ENCODE measurements at regions not wholly inside any gene's neighbourhood (a gene's known extent, or its start where the extent isn't known, plus 50 kb on each side); places are given as distances from the start of the nearest gene placed in this dataset.
A peak's percentile ranks its signal among the peaks of the same experiment; 100 is the strongest.

GRCh38 chr2:8448824-8449556, 232.9 kb upstream of the ID2 start:
- DNase-seq = no peak

DNA sequence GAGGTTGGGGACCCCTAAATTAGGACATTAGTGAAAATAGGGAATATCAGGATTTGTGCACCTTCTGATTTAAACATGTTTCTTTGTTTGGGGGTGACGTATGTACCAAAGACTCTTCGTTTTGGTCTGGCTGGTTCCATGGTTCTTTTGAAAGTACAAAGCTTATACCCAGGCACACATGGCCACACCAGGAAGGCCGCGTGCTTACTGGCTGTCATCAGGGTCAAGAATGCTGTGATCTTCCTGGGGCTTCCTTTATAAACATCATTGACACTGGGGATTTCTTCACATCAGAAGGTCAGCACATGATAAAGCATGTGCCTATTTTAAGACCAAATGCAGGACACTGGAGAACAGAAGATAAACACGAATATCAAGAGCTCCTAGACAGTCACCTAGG, 230.6 kb upstream of the ID2 start:
- no peak for DNase-seq

- no peak for DNase-seq
Measured at GRCh38 chr2:8452296-8452695, 229.6 kb upstream of the ID2 start.

GRCh38 chr2:8452979-8453903, 228.6 kb upstream of the ID2 start:
- no peak for DNase-seq

DNA sequence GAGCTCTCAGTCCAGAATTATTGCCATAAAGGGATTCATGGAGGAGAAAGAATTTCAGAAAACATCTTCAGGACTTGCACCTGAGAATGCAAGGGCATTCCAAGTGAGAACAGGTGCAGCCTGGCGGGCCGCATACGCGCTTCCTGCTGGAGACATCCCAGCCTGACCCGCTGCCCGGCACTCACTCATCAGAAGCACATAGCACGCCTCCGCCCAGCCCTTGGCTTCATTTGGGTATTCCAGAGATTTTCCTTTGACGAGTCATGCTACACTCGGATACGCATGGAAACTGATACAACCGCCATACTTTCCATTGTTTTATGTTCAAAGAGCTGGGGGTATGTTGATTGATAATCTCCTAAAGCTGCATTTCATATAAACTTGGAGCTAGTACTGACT, 228.0 kb upstream of the ID2 start:
- no peak for DNase-seq

- no peak for DNase-seq
Measured at GRCh38 chr2:8454797-8455196, 227.1 kb upstream of the ID2 start.

- no peak for DNase-seq
Measured at GRCh38 chr2:8455236-8456150, 226.4 kb upstream of the ID2 start.

DNA sequence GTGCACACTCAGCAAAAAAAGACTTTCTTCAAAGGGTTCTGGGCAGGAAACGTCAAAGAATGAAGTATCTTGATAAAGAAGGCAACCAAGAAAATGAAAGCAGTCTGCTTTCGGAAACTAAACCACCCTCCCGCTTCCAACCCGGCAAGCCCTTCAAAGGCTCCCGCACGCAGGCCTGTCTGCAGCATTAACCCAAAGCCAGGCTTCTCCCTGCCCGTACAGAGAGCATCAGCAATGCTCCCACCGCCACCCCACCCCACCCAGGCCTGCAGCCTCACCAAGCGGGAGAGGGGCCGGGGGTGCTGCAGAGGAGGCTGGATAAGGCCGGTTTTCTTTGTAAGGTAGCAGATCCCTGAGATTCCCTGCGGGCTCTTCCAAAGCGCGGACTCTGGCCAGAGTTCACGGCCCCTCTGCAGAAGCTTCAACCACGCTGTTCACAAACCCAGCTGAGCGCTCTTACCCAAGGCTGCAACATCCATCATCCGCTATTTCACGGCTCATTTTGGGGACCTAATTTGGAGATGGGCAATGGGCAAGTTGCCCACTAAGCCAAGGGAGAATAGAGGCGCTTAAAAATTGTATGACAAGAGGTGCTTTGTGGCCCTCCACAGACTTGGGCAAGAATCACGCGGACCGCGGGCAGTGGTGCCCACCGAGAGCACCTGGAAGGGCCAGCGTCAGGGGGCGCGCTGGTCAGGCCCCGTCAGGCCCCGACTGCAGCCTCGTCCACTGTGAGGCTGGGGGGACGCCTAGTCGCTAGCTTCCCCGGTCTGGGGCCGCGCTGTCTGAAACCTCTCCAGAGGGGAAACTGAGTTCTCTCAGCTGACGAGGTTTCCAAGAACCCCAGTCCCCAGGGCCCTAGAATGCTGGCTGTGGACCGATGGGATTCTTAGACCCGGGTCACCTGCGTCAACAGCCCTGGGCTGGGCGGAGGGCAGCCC, 225.4 kb upstream of the ID2 start:
- DNase-seq = peak; percentile 24 to 82 (median 37)

DNA sequence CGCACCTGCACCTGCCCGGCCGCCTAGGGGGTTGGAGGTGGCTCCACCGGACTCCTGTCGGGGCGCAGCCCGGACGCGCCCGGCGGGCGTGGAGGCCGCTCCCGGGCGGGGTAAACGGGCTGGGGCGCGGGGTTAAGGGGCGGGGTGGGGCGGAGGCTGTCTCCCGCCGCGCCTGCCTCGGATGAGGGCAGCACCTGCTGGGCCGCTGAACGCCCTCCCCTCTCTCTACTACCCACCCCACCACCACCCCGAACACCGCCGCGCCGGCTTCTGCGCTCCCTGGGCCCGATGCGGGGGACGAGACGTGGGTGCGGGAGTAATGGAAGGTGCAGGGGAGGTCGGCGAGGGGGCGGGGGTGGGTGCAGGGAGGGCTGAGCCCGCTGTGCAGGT, 224.8 kb upstream of the ID2 start:
- peak in 4 of 5 donors; percentile 15 to 41 (median 27) for DNase-seq

- DNase-seq = peak in 1 of 5 donors; percentile 7
Measured at GRCh38 chr2:8457699-8458502, 224.0 kb upstream of the ID2 start.

GRCh38 chr2:8458503-8459459, 223.1 kb upstream of the ID2 start:
- no peak for DNase-seq

- no peak for DNase-seq
Measured at GRCh38 chr2:8459474-8459873, 222.4 kb upstream of the ID2 start.

DNA sequence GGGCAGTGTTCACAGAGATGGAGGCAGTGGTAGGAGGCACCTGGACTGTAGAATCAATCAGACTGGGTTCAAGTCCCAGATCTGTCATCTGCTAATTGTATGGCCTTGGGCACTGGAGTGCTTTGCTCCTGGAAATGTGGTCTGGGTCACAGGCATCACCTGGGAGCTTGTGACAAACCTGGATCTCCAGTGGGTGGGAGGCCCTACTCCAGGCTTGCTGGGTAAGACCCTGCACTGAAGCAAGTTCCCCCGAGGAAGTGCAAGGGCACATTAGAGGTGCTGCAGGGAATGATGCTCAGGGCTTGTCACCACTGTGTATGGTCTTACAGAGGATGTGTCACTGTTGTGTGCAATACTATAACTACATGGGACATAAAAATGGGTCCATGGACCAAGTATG, 220.5 kb upstream of the ID2 start:
- no peak for DNase-seq

DNA sequence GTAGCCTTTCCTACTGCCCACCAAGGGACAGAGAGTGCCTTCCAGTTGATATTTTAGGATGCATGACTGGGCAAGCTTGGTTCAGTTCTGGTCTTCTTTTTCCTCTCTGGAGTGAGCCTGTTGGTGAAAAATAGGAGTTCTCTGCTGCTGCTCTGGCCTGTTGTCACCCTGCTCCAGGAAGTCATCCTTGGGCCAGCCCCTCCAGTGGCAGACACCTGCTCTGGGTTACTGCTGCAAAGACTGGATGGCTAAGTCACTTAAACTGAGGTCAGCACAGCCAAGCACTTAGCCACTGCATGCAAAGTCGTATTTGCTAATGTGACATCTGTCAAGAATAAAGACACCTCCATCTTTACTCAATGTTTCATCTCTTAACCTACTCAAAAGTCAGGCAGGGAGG, 219.6 kb upstream of the ID2 start:
- DNase-seq = no peak

DNA sequence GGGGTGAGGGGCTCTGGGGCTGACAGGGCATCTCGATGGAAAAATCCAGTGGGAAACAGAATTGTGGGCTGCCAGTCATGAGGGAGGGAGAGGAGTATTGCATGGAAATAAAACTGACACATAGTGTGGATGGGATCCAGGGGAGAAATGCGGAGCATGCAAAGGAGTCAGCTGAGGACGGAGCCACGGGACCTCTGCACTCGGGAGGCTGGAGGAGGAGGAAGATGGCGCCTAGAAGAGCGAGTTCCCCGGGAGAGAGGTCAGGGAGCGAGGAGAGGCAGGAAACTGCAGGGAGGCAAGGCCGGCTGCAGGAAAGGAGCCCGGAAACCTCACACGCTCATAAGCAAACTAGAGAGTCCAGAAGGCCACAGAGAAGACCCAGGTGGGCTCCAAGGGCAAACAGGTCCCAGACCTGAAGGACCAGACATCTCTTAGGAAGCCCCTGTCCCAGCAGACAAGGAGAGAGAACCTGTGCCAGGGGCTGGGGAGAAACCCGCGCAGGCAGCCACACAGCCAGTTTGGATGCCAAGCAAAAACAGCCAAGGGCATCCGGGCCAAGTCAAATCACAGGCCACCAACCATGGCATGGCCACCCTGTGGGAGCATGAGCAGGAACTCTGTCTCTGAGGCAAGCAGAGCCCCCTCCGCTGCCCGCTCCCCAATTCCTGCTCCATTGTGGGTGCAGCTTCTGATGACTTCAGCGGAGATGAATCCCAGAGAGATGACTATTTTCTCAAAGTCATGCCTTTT, 218.8 kb upstream of the ID2 start:
- DNase-seq = no peak

DNA sequence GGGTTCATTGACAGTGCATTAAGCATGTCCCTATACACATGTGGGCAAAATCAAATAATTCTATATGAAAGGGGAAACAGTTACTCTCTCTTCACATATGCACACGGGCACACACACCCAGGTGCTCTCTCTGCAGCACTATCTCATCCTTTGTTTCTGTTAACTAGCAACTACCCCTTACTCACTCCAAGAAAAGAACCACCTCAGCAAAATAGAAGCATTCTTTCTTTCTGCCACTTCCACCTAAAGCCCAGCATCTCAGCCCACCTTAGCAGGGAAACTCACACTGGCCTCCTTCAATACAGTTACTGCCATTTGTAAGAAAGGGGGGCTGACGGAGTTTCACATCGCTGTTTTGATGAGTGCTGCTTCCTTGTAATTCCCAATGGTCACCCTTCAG, 216.3 kb upstream of the ID2 start:
- no peak for DNase-seq

DNA sequence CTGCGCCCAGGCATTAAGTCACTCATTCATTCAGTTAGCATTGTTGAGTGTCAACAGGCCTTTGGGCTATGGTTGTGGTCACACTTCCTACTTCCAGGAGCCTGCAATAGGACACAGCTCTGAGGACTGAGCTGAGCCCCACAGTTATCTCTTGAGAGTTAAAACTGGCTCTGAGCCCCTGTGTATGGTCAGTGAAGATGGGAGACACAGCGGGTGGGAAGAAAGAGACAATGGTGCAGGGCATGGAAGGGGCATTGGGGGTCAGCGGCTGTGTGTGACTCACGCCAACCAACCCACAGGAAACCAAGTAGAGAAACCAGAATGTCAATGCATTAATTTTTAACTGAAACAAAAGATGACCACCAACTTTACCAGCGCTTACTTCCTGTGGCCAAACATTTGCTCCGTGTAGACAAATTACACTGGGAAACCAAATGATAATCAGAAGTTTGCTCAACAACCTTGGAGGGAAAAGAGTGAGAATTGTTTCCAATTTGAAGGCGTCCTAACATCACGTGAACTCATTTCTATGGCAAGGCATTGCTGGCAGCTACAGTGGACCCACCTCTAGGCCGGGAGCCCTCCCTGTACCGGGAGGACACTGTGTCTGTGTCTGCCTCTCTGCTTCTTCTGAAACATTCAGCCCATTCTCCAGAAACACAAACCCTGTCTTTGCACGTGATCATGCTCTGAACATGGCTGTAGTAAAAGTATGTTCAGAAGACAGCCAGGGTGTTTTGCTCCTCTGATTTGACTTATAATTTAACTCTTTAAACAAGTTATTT, 212.0 kb upstream of the ID2 start:
- DNase-seq = no peak
